ENCODE measurements at regions not wholly inside any gene's neighbourhood (a gene's known extent, or its start where the extent isn't known, plus 50 kb on each side); places are given as distances from the start of the nearest gene placed in this dataset.
"Not testable (repeated sequence)": the region's sequence is repeated elsewhere in the genome, so short reads cannot be mapped to it uniquely, and the experiment has no call there.

DNA sequence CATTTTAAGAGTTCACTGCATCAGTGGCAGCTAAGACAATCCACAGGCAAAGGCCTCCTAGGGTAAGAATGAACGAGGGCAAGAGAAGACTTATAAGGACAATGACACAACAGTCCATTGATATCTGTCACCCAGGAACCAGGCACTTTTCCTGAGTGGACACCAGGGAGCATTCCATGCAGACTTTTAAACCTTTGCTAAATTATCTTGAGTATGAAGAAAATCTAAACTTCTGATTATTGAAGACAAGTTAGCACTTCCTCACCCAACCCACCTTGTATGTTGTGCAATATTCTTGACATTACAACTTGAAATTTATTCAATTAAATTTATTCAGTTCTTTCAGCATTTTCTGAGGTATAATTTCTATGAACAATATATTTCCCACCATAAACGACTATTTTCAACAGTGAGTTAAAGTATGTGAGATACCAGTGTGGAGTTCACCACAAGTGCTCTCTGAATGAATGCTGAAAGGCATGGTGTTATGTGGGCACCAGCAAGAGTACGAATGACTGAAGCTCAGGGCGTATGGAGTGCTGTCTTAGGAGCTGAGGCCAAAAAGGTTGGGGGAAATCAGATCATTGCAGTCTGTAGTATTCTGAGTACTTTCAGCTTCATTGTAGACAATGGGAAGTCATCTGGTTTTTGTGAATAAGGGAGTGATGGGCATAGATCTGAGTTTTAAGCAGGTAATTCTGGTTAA is 124.3 kb upstream of the LMNTD1 start:
- DNase-seq (ENCODE audit: missing footprints) (no peak), ATAC-seq (peak; percentile 60)
- intact Hi-C loops (cut with DNase I), result loop anchor here (5.0 kb wide), 1 partner anchor 350 kb away; no protein-coding TSS in a partner anchor

DNA sequence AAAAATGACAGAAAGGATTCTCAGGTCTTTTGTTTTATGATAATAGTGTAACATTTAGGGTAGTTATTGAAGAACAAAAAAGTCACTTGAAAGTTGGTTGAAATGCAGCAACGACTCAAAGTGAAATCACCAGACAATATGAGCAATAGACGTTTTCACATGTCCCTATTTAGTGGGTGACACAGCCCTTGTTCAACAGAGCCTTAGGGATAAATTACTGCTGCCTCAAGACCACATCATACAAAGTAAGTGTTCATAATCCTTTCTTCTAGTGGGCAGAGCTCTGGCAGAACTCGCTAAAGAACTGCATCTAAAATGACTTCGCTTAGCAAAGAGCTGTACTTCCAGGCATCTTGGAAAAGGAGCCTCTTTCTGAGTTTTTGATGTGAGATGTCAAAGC is 128.5 kb upstream of the LMNTD1 start:
- no peak for ATAC-seq
- DNase-seq (ENCODE audit: missing footprints), result no peak
- intact Hi-C loops (cut with DNase I), result no loop called here

DNA sequence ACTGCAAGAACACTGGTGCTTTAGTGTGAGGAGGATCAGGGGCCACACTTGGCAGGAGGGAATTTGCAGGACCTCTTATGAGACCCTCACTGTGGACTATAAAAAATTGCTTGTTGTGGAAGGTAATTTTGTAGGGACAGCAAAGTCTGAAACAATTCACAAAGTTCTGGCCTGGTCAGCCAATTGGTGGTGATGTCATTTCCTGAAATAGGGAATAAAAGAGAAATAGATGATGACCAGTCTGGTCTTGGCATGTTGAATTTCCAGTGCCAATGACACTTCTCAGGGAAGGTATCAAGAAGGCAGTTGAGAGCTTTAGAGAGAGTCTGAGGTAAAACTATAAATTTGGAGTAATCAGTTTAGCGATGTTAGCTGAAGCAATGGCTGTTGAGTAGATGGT is 129.3 kb upstream of the LMNTD1 start:
- DNase-seq (ENCODE audit: missing footprints) (no peak), ATAC-seq (no peak)
- intact Hi-C loops (cut with DNase I), result no loop called here

DNA sequence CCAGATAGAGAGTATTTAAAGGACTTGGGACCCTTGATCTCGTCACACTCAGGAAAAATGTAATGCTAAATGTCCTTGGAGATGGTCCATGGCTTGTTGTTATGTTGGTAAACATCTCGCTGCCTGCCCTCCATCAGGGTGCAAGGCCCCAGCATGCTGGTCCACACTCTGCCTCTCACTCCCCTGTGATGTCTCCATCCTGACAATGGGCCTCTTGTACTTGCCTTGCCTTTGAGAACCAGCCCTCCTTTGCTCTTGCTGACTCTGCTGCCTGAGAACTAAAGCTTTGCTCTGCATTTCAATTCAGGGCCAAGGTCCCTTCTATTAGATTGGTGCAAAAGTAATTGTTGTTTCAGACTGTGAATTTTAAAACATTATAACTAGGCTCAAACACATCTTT is 131.0 kb upstream of the LMNTD1 start:
- DNase-seq (ENCODE audit: missing footprints) (no peak), ATAC-seq (no peak)
- intact Hi-C loops (cut with DNase I), result no loop called here

DNA sequence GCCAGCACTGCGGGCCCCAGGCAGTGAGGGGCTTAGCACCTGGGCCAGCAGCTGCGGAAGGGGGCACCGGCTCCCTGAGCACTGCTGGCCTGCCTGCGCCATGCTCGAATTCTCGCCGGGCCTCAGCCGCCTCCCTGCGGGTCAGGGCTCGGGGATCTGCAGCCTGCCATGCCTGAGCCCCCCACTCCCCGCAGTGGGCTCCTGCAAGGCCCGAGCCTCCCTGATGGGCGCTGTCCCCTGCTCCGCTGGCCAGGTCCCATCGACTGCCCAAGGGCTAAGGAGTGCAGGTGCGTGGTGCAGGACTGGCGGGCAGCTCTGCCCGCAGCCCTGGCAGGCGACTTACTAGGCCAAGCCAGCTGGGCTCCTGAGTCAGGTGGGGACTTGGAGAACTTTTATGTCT is 133.3 kb upstream of the LMNTD1 start:
- intact Hi-C loops (cut with DNase I), result no loop called here
- no peak for ATAC-seq
- DNase-seq (ENCODE audit: missing footprints), result no peak

DNA sequence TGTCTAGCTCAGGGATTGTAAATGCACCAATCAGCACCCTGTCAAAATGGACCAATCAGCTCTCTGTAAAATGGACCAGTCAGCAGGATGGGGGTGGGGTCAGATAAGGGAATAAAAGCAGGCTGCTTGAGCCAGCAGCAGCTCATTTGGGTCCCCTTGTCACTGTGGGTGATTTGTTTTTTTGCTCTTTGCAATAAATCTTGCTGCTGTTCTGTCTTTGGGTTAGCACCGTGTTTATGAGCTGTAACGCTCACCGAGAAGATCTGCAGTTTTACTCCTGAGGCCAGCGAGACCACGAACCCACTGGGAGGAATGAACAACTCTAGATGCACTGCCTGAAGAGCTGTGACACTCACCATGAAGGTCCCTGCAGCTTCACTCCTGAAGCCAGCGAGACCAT is 134.1 kb upstream of the LMNTD1 start:
- ATAC-seq, result no peak
- no peak for DNase-seq (ENCODE audit: missing footprints)
- intact Hi-C loops (cut with DNase I), result no loop called here

DNA sequence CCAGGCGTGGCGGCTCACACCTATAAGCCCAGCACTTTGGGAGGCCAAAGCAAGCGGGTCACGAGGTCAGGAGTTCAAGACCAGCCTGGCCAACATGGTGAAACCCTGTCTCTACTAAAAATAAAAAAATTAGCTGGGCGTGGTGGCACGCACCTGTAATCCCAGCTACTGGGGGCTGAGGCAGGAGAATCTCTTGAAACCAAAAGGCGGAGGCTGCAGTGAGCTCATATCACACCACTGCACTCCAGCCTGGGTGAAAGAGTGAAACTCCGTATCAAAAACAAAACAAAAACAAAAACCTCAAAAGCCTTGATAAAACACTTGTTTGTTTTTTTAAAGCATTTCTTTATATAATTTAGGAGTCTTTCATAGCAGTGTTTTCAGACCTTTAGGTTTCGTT is 135.8 kb upstream of the LMNTD1 start:
- intact Hi-C loops (cut with DNase I); DNase-seq (ENCODE audit: missing footprints); ATAC-seq: not testable (repeated sequence)

DNA sequence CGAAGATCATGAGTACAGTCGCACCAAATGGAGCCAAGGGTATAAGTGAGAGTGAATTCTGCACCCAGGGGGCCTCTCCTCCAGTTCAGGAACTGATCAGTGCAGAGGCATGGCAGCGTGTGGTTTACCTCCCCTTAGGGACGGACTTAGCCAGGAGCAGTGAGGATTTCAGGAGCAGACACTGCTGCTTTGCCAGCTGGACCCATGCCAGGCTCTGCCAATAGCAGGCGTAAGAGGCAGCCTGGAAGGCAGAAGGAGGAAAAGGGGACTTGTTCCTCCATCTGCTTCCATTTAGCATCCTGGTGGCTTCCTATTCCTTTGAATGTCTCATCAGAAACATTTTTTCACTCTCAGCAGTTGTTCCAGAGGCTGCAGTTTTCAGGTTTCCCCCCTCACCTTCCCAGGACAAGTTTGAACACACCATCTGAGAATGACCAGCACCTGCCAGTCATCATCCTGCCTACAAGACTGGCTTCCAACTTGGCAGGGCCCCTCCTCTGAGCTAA is 137.0 kb upstream of the LMNTD1 start:
- ATAC-seq (no peak), DNase-seq (ENCODE audit: missing footprints) (no peak)
- intact Hi-C loops (cut with DNase I), result no loop called here

DNA sequence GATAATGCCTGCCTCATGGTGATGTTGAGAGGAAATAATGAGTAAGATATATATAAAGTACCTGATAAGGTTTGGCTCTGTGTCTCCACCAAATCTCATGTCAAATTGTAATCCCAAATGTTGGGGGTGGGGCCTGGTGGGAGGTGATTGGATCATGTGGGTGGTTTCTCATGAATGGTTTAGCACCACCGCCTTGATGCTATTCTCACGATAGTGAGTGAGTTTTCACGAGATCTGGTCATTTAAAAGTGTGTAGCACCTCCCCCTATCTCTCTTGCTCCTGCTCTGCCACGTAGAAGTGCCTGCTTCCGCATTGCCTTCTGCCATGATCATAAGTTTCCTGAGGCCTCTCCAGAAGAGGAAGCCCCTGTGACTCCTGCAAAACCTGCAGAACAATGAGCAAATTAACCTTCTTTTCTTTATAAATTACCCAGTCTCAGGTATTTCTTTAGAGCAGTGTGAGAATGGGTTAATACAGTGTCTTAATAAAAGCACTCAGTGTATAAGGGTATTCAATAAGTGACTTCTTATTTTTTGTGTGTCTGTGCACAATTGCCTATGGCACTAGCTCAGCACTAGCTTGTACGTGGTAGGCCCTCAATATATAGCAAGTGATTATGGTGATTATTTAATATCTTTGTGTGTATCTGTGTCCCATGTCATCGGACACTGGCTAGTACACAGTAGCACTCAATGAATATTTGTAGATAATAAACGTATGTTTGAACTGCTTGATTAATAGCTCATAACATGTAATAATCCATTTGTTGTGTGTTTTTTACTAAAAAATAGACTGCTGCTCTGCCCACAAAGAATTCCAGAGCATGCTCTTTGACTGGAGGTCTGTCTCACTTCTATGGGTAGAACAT is 138.1 kb upstream of the LMNTD1 start:
- no peak for DNase-seq (ENCODE audit: missing footprints)
- intact Hi-C loops (cut with DNase I), result no loop called here
- no peak for ATAC-seq

DNA sequence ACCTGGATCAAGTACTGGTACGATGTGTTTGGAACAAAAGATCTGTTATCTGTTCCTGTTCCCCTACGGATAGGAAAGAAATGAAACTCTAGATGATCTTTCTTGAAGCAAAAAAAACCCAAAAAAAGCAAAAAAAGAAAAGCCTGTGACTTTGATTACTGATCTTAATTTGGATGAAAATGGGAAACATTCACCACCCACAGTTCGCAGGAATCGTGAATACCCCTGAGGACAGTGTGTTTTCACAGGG is 138.7 kb upstream of the LMNTD1 start:
- DNase-seq (ENCODE audit: missing footprints), result no peak
- intact Hi-C loops (cut with DNase I), result no loop called here

DNA sequence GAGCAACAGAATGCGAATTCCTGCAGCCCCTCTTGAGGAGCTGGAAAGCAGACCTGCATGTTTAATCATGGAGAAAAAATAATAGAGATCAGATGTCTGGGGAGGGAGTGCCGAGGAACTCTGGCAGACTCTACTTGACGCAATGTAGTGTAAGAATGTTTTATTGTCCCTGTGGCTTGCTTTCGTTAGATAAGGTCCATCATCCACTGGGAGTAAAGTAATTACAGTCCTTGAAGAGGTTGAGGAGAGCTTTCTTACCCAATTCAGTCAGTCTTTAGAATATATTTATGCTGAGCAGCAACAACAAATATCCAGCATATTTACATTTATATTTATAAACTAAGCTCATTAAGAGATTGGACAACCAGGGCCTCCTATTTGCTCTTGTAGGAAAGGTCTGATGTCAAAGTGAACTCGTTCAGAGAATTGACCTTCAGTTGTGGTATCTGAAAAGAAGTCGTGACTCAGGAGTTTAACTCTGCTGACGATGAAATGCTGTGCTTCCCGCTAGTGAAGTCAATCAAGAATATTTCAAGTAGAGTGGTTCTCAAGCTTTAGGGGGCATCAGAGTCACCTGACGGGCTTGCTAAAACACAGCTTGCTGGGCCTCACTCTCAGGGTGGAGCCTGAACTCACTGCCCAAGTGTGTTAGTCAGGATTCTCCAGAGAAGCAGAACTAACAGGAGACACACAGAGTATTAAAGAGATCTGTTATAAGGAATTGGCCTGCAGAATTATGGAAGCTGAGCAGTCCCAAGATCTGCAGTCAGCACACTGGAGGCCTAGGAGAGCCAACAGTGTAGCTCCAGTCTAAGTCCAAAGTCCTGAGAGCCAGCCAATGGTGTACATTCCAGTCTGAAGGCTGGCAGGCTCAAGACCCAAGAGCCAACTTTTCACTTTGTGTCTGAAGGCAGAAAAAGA is 139.3 kb upstream of the LMNTD1 start:
- ATAC-seq (peak; percentile 74), DNase-seq (ENCODE audit: missing footprints) (no peak)
- intact Hi-C loops (cut with DNase I), result no loop called here

More for the DNA sequence above, 138.7 kb upstream of the LMNTD1 start:
- ATAC-seq, result no peak

DNA sequence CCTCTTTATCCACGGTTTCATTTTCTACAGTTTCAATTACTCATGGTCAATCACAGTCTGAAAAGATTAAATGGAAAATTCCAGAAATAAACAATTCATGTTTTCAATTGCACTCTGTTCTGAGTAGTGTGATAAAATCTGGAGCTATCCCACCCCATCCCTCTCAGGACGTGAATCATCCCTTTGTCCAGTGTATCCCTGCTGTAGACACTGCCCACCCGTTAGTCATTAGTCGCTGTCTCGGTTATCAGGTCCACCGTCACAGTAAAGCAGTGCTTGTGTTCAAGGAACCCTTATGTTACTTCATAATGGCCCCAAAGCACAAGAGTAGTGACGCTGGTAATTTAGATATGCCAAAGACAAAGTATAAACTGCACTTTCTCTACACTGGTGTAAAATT is 141.0 kb upstream of the LMNTD1 start:
- intact Hi-C loops (cut with DNase I), result no loop called here
- peak; percentile 87 for ATAC-seq
- DNase-seq (ENCODE audit: missing footprints), result no peak

DNA sequence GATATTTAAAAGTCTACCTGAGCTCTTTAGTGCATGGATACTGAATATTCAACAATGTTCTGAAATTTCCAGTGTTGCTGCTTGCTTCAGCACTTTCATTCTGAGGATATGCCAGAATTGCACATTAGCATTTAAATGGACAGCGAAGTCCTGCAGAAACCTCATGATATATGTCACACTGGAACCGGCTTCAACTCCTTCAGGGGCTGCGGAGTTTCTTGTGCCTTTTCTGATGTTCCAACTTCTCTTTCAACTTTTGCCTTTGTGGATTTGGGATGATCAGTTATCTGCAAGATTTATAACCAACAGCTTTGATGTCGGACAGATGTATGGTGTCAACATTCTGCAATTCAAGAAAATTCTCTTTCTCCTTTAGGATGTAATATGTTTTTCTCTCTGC is 142.5 kb upstream of the LMNTD1 start:
- DNase-seq (ENCODE audit: missing footprints) (no peak), ATAC-seq (no peak)
- intact Hi-C loops (cut with DNase I), result no loop called here

DNA sequence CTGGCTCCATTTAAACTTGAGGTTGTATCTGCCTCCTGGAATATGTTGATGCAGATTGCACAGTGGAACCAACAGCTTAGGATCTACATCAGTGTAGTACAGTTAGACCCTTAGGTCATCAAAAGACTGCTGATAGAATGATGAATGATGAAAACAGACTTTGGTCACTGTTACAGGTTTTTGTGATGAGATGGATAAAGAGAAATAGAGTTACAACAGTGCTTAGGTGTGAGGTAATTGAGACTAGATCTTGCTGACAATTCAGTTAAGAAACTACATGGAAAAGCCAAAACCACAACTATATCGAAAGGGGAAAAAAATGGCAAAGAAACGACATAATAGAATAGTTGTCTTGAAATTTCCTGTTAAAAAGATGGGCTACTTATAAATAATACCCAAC is 145.7 kb upstream of the LMNTD1 start:
- ATAC-seq, result no peak
- intact Hi-C loops (cut with DNase I), result no loop called here
- no peak for DNase-seq (ENCODE audit: missing footprints)

DNA sequence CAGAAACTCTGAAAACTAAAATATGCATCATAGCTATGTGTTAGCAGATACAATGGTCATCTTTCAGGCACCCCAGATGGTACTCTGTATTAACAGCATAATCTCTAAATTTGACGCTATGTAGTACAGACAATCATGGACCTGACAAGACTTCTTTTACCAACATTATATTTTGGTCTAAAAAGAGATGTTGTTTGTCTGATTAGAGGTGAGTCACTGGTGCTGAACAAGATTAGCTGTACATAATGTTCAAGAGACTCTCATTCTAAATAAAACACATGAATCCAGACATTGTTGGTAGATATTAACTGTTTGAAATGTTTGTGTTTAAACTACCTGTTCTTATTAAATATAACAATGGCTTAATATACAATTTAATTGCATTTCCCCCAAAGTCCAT is 146.4 kb upstream of the LMNTD1 start:
- intact Hi-C loops (cut with DNase I), result no loop called here

DNA sequence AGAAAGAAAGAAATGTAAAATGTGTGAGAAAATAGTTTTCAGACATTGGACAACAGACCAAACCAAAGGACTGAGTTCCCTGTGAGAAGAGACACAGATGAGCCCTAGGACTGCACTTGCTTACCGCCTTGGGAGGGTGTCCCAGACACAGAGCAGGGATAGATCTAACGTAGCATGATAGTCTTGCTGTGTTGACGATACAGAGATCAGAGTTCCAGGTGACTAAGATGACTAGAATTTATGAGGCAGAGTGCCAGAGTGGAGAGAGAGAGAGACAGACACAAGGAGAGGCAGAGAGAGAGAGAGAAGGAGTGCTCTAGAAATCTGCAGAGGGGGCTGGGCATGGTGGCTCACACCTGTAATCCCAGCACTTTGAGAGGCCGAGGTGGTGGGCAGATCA is 148.2 kb upstream of the LMNTD1 start:
- intact Hi-C loops (cut with DNase I), result no loop called here
- ATAC-seq (no peak), DNase-seq (ENCODE audit: missing footprints) (no peak)

More for the DNA sequence above, 146.4 kb upstream of the LMNTD1 start:
- ATAC-seq (no peak), DNase-seq (ENCODE audit: missing footprints) (no peak)

DNA sequence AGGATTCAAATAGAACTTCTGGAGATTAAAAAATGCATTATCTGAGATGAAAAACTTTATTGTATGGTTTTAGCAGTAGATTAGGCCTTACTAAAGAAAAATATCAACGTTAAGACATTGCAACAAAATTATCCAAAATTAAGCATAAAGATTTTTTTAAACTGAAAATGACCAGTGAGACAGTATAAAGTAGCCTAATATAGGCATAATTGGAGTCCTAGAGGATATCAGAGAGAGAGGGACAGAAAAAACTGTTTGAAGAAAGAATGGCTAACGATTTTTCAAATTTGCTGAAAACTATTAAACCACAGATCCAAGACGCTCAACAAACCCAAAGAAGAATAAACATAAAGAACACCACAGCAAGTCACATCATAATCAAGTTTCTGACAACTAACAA is 149.5 kb upstream of the LMNTD1 start:
- no peak for ATAC-seq
- DNase-seq (ENCODE audit: missing footprints), result no peak
- intact Hi-C loops (cut with DNase I), result no loop called here

DNA sequence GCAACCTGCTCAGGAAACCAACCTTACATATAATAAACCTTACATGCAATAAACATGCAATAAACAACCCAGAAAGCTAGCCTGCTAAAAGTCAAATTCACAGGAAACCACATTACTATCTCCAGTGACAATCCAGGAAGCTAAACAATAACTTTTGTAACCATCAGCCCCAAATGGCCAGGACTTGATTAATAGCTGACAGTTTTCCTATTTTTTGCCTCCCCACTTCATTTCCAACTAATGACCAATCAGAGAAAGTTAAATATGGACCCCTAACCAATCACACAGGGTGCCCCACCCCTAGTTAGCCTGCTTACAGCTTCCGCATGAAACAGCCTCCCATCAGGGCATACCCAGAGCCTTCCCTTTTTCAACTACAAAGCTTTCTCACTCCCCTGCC is 152.2 kb upstream of the LMNTD1 start:
- no peak for DNase-seq (ENCODE audit: missing footprints)
- intact Hi-C loops (cut with DNase I), result no loop called here
- no peak for ATAC-seq

DNA sequence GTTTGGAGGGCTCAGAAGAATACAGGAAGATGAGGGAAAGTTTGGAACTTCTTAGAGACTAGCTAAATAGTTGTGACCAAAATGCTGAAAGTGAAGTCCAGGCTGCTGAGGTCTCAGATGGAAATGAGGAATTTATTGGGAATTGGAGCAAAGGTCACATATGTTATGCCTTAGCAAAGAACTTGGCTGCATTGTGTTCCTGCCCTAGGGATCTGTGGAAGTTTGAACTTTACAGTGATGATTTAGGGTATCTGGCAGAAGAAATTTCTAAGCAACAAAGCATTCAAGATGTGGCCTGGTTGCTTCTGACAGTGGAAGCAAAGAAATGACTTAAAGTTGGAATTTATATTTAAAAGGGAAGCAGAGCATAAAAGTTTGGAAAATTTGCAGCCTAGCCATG is 153.6 kb upstream of the LMNTD1 start:
- DNase-seq (ENCODE audit: missing footprints); intact Hi-C loops (cut with DNase I); ATAC-seq: not testable (repeated sequence)
